GM19452 (cell line): ENCODE measurements at regions not wholly inside any gene's neighbourhood (a gene's known extent, or its start where the extent isn't known, plus 50 kb on each side); places are given as distances from the start of the nearest gene placed in this dataset.

Experiments
- ATAC-seq: cut with Tn5 transposase; IDR thresholded peaks from one replicate; pipeline ENCODE4 v1.9.1; 2021; ENCODE audit not compliant: unreplicated experiment

DNA sequence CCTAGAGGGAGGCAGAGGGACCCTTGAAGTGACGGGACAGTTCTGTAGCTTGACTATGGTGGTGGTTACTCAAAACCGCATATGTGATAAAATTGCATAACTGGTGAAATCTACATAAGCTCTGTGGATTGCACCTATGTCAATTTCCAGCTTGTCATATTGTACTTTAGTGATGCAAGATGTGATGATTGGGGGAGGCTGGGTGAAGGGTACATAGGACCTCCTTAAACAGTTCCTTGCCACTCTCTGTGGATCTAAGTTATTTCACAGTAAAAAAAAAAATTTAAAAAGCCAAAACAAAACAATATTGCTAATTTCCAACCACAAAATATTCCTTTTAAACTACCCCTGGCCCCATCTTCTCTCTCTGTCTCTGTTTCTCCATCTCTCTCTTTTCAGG is 472.6 kb upstream of the SULF2 start:
- ATAC-seq: no peak

DNA sequence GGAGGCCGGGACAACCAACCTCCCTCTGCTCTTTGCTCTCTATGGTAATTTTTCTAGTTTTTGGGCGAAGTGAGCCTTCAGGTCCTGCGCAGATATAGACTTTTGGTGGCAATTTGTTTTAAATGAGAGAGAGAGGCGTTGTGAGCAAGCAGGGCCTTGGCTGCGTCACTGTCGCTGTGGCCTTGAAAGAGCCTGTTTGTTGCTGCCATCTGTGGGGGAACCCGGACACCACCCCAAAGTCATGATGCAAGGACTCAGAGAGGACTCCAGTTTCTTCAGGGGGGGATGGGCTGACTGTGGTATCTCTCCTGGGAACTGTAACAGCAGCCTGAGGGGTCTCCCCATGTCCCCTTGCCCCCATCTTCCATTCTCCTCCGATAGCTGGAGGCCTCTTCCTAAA is 462.7 kb upstream of the SULF2 start:
- ATAC-seq: no peak

DNA sequence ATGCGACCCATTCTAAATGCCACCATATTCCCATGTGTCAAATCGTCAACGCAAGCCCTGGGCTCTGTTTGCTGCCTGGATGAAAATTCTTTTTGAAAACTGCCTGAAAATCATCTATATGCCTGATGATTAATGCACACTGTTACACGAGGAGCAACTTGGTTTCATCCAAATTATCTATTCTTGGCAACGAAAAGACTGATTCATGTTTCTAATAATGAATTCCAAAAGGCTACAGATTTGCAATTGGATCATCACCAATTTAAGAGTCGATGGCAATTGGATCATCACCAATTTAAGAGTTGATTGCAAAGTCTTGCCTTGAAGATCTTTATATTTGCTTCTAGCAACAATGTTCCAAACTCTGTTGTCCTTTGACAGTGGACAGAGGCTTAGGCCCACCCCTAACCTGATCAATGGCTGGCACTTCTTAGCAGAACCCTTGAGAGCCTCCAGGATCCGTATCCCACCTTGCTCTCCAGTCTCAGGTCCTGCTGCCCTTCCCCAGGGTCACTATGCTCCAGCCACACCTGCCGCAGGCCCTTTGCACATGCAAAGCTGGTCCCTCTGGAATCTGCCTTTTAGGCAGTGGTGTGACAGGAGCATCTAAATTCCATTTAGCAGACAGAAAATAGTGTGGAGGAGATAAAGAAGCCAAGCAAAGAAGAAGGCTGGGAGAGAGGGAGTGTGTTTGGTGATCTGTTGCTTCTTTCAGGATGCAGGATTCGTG is 460.9 kb upstream of the SULF2 start:
- ATAC-seq: no peak

DNA sequence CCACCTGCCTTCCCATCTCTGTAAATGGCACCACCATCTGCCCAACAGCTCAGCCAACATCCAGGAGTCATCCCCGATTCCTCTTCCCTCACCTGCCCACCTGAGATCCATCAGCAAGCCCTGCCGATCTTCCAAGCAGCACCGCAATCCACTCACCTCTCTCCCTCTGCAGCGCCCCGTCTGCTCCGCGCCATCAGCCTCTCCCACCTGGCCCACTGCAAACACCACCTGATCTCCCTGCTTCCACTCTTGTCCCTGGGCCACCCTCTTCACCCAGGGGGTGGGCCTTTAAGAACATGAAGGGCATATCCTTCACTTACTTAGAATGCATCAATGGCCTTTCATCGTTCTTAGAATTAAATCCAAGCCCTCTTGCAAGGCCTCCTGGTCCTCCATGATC is 457.3 kb upstream of the SULF2 start:
- no peak for ATAC-seq

DNA sequence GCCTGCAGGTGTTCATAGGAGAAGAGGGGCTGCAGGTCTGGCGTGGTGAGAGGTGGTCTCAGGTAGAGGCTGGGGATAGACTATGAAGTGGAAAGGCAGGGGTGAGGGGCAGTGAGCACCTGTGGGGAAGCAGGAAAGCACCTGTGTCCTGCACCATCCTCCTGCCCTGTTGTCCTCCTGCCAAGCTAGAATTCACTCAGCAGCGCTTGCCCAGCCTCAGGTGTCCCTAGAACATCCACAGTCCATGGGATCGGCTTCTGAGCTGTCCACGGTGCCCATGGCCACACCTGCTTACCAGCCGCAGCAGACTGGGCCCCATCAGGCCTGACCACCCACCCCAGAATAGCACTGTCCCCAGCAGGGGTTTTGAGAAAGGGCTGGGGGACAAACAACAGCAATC is 456.2 kb upstream of the SULF2 start:
- ATAC-seq: no peak

DNA sequence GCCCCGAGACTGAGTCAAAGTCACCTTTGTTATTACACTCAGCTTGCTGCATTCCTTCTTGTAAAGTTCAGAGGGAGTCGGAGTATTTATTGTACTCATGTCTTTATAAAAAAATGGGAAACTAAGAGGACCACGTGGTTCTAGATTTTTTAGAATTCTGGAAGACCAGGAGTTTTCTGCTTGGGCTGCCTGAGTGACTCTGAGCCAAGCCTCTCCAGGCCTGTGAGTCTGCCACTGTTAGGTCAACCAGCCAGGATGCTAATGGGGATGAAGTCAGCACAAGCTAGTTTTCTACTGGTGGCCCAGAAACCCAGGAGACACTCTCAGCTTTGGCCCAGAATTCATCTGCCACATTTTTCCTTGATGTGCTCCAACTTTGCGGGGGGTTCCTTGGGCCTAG is 453.5 kb upstream of the SULF2 start:
- no peak for ATAC-seq

DNA sequence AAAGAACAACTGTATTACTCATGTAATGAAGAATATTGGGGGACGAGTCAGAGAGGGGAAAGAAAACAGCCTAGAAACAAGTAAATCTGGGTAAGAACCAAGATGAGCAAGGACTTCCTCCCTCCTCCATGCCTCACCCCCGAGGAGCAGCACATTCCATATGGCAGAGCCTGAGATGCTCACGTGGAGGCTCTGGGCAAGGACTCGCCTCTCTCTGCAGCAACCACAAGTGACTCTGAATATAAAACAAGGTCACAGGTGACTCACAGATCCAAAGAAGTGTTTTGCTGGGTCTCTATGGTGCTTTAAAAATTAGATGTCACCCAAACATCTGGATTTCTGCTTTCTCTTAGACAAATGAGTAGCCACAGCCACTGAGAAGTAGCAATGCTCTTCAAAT is 453.0 kb upstream of the SULF2 start:
- ATAC-seq: no peak

DNA sequence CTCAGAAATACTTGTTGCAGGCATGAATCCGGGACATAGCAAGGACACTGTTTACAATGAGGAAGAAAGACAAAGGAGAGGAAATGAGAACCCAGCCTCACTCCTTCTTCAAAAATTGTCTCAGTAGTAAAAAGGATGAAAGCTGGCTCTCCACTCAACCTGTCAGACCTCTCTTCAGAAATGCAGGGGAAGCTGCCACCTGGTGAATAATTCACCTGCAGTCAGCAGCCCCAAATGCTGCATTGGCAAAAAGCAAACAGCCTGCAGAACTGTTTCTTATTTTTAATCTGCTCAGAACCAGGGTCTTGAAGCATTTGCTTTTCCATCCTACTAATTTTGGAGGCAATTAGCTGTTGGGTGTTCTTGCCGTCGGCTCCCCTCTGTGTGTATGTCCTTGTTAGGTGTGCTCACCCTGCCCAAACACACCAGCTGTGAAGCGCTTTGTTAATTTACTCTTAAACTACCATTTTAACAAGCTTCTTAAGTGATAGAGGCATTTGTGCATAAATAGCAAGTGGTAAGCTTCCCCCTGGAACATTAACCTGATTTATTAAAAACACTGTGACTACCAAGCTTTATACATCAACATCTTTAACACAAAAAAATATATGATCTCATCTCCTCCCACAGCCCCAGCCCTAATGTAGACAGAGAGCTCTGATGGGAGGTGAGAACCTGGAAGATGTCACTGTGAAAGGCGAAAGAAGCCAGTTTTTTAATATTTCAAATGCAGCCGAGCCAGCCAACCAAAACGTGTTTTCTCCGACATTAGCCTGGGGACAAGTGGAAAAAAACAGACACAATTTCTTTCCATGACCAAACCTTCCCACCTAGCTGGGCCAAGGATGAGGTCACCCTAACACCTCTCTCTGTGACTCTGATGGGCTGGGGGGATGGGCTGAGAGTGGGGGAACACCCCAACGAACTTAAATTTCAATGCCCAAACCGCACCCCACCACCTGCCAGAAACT is 451.0 kb upstream of the SULF2 start:
- ATAC-seq: no peak

DNA sequence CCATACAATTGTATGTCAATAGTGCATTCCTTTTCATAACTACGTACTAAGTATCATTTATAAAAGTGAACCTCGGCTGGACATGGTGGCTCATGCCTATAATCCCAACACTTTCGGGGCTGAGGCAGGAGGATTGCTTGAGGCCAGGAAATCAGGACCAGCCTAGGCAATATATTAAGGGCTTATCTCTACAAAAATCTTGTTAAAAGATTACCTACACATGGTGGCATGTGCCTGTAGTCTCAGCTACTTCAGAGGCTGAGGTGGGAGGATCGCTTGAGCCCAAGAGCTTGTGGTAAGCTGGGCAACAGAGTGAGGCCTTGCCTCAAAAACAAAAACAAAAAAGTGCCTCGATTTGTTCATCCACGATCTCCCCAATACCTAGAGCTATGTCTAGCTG is 449.7 kb upstream of the SULF2 start:
- ATAC-seq: no peak

DNA sequence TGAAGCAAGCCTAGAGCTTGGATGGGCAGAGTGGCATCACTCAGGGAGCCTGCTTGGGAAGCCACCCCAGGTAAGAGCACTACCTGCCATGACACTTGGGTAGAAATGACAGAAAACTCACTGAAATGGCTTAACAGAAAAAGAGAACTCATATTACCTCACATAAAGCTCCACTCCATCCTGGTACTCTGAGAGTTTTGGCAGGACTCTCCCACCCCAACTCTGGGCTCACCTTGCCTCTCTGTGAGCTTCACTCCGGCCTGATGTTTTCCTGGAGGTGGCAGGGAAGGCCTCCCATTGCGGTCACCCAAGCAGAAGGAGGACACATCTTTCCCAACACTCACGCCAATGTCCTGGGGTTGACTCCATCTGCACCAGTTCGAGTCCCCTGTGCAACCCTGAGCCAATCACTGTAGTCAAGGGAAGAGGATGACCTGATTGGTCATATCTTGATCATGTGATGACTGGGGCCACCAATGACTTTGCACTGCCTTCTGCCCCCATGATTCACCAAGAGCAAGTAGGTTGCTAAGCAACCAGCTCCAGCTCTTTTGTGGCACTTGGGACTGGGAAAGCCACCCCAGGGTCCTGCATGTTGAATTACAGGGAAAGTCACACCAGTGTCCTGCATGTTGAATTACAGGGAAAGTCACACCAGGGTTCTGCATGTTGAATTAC is 446.1 kb upstream of the SULF2 start:
- ATAC-seq: no peak

DNA sequence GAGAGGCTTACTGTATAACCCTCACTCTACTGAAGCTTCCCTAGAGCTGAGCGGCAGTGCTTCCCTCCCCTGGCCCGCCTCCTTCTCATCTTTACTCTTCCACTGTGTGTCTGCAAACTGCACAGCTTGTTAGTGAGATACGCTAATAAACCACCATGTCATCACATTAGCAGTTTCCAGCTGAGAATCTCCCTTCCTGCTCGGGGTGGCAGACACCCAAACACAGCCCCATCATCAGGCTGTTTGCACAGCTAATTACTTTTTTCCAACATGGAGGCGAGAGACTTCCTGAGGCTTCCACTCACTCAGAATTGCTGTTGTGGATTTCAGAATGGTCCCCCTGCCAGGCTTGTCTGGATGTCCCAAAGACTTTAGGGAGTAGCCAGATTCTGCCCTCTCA is 444.9 kb upstream of the SULF2 start:
- no peak for ATAC-seq

DNA sequence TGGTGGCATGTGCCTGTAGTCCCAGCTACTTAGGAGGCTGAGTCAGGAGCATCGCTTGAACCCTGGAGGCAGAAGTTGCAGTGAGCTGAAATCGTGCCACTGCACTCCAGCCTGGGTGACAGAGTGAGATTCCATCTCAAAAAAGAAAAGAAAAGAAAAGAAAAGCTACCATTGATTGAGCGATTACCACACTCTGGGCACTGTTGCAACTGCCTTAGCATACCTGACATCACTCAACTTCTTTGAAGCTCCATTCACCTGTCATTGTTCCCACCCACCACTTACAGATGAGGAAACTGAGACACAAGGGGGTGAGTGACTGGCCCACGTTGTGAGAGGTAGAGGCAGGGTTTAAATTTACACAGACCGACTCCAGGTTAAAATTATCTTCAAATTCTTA is 442.1 kb upstream of the SULF2 start:
- no peak for ATAC-seq

DNA sequence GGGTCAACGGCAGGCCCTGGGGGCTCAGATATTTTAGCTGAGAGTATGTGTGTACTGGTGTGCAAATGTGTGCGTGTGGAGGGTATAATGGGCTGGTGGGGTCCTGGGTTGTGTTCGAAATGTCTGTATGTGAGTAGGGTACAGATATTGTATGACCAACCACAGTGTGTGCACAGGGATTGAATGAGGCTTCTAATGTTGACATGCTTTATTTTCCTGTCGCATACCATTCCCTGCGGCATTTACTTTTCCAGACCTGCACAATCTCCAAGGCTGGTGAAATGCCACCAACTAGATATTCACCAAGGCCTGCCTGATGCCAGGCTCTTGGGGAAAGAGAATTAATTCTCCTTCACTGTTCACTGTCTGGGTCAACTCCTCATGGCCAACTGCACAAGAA is 441.4 kb upstream of the SULF2 start:
- no peak for ATAC-seq

DNA sequence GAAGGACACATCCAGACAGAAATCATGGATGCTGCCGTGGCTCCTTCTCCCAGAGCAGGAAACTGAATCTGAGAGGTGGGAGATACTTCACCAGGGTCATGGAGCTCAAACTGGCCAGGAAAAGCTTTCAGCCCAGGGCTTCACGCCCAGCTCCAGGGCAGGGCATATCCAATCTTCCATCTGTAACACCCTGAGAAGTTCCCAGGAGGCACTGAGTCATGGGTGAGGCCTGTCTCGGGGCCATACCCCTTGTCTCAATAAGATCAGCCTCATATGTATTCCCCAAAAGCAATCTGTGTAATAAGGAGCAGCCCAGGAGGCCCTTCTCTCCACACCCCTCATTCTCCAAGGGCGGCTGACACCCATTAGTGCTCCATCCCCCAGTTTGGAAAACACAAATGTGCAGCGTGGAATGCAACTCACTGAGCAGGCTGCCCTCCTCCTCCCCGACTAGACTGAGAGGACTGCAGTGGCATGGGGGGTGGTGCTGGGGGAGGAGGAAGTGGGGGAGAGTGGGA is 439.3 kb upstream of the SULF2 start:
- no peak for ATAC-seq

DNA sequence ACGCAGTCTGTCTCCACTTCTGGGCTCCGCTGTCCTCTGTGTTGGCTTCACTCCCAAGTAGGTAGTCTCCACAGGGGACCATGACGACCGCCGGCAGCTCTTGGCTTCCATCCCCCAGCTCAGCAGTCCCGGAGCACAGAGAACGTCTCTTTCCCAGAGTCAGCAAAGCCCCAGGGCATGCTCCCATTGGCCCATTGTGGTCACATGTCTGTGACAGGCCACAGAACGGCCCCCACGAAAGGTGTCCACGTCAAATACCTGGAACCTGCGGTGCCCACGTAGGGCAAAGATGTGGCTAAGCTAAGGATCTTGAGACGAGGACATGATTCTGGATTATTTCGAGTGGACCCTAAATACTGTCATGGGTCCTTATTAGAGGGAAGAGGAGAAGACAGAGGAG is 438.4 kb upstream of the SULF2 start:
- ATAC-seq: no peak

DNA sequence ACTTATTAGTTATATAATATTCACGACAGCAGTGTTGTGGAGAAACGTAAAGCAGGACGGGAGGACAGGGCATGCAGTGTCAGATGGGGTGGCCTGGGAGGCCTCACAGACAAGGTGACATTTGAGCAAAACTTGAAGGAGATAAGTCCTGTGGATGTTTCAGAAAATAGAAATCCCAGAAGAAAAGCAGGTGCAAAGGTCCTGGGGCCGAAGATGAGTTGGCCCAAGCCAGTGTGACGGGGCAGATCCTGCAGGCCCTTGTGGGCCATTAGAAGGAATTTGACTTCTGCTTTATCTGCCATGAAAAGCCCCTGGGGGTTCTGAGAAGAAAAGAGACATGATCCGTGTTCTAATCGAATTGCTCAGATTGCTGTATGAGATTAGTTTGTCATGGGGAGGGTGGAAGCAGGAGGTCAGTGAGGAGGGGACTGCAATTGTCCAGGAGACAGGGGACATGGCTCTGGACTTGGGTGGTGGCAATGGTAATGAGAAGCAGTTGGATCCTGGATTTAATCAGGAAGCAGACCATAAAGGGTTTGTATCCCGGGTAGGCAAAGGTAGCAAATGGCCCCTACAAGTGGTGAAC is 437.4 kb upstream of the SULF2 start:
- ATAC-seq: no peak

DNA sequence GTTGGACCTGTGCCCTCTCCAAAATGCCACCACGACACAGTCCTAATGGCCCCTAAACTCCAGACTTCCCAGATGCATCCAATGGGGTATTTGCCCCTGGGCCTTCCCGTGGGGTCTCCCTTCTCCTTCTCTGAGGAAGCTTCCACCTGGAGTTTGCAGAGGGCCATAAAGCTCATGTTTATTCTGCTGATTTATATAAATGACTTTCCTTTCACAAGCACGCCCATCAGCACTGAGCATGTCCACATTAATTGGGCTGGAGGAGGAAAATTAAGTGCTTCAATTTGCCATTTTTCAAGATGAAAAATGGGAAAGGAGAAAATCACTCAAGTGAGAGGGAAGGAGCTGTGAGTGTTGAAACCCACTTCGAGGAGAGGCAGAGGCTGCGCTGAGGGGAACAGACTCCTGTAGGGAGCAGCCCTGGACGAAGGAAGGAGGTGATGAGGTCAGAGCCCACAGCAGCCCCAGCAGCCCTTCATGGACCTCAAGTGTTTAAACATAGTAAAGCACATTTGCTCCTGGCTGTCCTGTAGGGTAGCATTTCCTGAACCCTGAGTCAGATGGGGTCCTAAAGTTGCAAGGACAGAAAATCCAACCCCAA is 434.9 kb upstream of the SULF2 start:
- ATAC-seq: no peak

DNA sequence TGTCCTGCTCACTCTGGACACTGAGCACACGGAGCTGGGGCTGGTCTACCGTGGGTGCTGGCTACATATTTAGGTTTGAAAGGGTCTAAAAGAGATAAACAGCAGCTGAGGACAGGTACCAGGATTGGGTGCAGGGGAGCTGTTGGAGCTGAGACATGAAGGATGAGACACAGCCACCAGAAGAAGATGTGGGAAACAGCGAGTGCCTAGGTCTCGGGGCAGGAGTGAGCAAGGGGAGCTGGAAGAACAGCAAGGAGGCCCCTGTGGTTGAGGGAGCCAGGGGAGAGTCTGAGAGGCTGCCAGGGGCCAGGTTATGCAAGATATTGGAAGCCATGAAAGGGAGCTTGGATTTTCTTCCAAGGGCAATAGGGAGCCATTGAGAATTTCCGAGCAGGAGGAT is 434.0 kb upstream of the SULF2 start:
- ATAC-seq: no peak

DNA sequence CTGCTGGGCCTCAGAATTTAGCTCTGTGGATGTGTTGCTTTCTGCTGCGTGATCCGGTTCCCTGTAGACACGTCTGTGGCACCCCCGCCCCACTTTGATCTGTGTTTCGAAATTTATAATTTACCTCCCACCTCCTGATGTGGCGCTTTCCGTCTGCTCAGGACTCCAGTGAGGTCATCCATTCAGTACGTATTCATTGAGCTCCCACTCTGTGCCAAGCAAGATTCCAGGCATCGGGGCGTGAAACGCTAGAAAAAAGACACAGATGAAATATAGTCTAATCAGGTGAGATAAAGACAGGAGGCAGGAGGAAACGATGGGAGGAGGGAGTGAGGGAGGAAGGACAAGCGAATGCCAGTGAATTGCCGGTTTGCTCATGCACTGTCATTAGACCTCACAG is 431.9 kb upstream of the SULF2 start:
- ATAC-seq: no peak

DNA sequence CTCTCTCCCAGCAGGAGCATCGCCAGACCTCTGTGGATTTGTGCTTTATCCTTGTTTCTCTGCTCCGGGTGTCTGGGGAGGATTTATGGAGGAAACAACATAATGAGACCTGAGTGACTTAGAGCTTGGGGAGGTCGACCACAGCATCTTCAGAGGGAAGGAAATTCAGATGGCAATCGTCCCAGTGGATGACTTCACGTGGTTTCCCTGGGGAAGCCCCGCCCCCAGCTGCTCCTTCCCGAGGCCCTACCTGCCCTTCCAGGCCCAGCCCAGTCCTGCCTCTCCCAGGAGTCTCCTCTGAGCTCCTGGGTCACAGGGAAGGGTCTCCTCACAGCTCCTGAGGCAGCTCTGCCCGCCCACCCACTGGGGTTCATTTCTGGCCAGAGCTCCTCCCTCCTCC is 430.3 kb upstream of the SULF2 start:
- ATAC-seq: no peak

DNA sequence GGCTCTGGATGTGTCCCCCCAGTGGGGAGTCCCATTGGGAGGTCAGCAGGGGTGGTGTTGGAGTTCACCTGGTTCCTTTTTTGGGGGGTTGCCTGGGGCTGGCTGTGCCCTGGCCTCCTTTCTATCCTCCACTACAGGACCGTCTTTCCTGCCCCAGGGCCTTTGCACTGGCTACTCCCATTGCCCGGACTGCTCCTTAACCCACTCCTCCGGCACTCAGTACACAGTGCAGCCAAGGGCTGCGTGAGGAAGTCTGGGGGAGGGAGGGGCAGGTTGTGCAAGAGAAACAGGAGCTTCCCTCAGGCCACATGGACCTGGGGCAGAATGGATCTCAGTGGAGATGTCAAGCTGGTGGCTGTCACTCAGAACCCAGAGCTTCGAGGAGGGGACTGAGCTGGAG is 429.3 kb upstream of the SULF2 start:
- ATAC-seq: no peak
